DND-41 (cell line): ENCODE measurements at regions not wholly inside any gene's neighbourhood (a gene's known extent, or its start where the extent isn't known, plus 50 kb on each side); places are given as distances from the start of the nearest gene placed in this dataset.

Experiments used
- EZH2 ChIP-seq: IDR thresholded peaks from 3 replicates; pipeline ENCODE4 v1.6.1; 2012; ENCODE audit warnings: borderline replicate concordance, low read depth, mild to moderate bottlenecking, moderate library complexity, low read length, inconsistent platforms; ENCODE audit not compliant: severe bottlenecking
- TF ChIP-seq, protein P1 (sequence below): IDR thresholded peaks from 2 replicates; pipeline ENCODE4 v1.5.1; 2012; ENCODE audit warnings: borderline replicate concordance, low read length, moderate library complexity, mild to moderate bottlenecking; ENCODE audit not compliant: poor library complexity, severe bottlenecking; ENCODE audit errors: extremely low read depth

DNA sequence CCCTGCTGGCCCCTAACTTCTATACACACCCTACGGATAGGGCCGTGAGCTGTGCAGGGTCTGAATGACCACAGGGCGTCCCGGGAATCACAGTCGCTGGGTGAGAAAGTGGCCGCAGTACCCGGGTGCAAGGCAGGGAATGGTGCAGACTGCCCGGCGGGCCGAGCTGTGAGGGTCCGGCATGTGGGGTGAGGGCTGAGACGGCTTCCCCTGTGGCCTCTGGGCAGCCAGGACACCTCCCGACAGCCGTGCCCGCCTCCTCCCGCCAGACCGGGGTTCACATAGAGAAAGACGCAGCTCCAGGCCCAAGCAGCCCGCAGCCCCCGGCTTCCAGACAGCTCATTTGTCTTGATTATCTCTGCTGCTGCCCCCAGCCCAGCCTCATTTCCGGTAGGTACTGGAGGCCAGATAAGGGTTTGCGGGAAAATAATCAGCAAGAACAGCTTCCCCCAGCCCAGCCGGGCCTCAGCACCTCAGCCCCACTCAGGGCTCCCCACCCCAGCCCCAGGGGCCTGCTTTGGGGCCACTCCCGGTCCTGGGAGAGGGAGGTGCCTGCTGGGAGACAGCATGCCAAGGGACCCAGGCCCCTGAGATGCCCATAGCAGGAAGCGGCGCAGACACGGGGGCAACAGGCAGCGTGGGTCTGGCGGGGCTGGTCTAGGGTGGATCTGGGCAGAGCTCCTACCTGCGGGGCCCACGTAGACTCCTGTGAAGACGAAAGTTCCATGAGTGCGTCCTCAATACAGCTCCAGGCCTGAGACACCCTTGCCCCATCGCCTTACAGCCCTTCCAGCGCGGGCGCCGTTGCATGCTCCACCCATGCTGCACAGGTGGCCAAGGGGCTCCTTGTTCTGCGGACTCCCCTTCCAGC lies 123.1 kb downstream of the BRD1 start:
- TF ChIP-seq, protein P1, sequence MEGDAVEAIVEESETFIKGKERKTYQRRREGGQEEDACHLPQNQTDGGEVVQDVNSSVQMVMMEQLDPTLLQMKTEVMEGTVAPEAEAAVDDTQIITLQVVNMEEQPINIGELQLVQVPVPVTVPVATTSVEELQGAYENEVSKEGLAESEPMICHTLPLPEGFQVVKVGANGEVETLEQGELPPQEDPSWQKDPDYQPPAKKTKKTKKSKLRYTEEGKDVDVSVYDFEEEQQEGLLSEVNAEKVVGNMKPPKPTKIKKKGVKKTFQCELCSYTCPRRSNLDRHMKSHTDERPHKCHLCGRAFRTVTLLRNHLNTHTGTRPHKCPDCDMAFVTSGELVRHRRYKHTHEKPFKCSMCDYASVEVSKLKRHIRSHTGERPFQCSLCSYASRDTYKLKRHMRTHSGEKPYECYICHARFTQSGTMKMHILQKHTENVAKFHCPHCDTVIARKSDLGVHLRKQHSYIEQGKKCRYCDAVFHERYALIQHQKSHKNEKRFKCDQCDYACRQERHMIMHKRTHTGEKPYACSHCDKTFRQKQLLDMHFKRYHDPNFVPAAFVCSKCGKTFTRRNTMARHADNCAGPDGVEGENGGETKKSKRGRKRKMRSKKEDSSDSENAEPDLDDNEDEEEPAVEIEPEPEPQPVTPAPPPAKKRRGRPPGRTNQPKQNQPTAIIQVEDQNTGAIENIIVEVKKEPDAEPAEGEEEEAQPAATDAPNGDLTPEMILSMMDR: no peak
- TF ChIP-seq EZH2: no peak
